ENCODE measurements at regions not wholly inside any gene's neighbourhood (a gene's known extent, or its start where the extent isn't known, plus 50 kb on each side); places are given as distances from the start of the nearest gene placed in this dataset.
"Not testable (repeated sequence)": the region's sequence is repeated elsewhere in the genome, so short reads cannot be mapped to it uniquely, and the experiment has no call there.

DNA sequence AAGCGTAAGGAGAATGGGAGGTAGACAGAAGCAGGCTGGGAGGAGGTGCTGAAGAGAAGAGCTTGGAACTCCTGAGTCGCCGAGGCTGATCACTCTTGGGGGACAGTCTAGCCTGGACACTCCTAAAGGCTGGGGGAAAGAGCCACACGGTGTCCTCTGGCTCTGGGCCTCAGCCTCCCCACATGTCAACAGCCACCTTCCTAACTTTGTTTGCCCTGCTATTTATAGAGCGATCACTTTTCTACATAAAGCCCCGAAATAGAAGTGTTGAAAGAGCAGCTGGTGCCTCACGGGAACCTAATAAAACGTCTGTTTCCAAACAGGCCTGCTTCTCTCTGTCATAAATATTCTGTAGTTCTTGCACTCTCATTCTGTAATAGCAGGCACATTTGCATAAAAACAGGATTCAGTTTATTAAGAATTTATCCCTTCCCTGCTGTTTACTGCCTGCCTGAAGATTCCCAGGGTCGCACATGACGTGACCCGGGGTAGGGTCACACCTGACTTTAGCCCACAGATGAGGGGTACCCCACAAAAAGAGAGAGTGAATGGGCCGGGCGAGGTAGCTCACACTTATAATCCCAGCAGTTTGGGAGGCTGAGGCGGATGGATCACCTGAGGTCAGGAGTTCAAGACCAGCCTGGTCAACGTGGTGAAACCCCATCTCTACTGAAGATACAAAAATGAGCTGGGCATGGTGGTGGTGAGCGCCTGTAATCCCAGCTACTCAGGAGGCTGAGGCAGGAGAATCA lies 212.5 kb downstream of the TOMM20 start:
- DNase-seq: no peak

DNA sequence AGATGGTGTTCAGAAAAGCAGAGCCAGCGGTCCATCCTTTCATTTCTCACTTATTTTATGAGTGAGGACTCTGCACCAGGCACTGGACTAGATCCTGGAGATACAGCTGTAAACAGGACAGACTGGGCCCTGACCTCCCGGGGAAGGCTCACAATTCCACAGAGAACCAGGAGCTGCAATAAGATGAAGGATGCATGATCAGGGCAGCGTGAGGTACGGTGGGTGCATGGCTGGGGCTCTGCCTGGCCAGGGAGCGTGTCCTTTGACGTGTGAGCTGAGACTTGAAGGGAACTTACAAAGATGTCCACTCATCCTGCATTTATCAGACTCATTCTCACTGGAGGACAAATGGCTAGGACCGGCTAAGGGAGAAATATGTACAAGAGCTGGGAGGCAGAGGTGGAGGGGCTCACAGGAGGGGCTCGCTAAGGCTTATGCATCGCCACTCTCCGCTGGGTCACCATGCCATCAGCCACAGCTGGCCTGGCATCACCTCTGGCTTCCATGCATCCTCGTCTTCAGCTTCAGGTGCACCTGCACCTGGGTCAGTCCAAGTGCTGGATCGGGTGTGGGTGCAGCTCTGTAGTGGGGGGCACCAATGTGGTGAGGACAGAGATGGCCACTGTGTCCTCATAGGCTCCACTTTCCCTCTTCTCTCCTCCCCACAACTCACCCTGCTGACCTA lies 213.9 kb downstream of the TOMM20 start:
- no peak for DNase-seq

DNA sequence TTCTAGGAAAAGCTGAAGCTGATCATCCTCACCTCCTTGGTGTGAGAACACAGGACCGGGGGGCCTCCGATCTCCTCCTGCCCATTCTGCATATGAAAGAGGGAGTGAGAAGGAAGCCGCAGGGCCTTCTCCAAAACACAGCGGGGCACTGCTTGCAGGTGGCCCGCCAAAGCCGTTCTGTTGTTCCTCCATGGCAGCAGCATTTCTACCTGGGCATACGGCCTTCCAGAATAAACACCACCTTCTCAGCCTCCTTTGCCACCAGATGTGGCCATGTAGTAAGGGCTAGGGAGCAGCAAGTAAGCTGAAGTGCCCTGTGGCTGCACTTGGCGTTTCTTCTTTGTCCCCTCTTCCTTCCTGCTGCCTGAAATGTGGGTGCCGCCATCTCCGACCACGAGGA lies 214.9 kb downstream of the TOMM20 start:
- DNase-seq: no peak

DNA sequence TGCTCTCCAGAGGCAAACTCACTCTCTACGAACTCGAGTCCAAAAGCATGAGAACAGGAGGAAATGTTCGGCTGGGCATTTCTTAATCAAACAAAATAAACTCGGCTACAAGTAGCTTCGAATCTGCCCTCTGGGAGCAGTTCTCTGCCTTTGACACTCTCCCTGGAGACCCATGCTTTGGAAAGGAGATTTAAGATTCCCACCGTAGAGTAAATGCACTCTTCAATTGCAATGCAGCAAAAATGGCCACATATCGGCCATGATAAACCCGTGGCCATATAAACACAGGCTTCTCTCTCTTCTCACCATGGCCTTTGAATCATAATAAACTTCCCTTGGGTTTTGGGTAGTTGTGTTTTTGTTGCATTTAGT lies 215.4 kb downstream of the TOMM20 start:
- no peak for DNase-seq

DNA sequence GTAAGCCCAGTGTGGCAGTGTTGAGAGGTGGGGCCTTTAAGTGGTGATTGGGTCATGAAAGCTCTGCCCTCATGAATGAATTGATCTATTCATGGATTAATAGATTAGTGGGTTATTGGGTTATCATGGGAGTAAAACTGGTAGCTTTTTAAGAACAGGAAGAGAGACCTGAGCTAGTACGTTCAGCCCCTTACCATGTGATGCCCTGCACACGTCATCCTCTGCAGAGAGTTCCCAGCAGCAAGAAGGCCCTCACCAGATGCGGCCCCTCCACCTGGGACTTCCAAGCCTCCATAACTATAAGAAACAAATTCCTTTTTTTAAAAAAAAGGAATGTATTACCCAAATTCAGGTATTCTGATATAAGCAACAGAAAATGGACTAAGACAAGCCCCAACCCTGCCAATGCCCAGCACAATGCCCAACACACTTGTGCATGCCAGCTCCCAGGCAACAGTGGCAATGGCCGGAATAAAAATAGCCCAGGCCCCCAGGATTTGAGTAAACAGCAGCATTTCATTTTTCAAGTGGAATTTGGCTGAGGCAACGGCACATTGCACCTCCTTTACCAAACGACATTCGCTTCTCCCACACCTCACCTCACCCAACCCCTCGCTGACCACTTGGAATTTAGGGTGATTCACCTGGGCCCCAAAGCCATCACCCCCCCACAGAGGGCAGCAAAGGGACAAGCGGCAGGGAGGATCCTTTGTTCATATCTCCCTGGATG lies 215.9 kb downstream of the TOMM20 start:
- peak; percentile 12 for DNase-seq

DNA sequence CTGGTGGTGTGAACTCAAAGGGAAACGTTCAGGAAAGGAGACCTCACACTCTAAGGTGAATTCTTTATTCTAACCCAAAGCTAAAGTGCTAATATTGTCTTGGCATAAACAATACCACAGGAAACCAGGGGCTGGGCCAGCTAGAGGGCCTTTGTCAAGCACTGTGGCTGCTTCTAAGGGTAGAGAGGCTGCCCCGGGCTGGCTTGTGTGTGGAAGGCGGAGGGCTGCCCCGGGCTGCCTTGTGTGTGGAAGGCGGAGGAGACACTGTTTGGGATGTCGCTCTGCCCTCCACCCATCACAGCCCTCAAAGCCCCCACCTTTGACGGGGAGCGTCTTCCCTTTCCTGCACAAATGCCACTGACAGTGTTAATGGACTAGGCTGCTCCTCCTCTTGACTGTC lies 216.8 kb downstream of the TOMM20 start:
- DNase-seq: peak; percentile 62

DNA sequence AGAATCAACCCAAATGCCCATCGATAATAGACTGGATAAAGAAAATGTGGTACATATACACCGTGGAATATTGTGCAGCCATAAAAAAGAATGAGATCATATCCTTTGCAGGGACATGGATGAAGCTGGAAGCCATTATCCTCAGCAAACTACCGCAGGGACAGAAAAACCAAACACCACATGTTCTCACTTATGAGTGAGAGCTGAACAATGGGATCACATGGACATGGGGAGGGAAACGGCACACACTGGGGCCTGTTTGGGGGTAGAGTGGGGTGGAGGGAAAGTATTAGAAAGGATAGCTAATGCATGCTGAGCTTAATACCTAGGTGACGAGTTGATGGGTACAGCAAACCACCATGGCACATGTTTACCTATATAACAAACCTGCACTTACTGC lies 217.5 kb downstream of the TOMM20 start:
- DNase-seq: not testable (repeated sequence)

DNA sequence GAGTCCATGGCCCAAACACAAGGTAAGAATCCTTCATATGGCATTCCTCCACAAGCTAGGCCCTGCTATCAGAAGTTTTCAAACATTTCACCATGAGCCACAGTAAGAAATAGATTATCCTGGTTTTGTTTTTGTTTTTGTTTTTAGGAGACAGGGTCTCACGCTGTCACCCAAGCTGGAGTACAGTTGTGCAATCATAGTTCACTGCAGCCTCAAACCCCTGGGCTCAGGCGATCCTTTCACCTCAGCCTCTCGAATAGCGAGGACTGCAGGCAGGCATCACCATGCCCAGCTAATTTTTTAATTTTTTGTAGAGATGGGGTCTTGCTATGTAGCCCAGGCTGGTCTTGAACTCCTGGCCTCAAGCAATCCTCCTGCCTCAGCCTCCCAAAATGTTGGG lies 218.8 kb downstream of the TOMM20 start:
- DNase-seq: no peak

DNA sequence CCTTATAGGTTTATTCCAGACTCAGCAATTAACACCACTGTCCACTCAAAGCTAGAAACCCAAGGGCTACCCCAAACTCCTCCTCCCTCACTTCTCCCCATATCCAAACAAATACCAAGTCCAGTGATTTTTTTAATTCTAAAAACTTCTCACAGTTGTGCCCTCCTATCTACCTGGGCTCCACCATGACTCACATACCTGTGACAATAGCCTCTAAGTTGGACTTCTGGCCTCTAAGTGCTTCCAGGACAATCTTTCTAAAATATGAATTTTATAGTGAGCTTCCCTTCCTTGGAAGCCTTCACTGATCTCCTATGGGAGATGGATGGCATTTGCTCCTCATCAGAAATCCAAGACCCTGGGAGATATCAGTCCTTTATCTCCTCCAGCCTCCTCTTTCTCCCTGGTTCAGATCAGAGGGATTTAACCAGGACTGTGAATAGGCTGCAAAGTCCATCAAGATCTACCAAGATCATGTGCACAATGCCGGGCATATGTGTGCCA lies 219.3 kb downstream of the TOMM20 start:
- DNase-seq: no peak

DNA sequence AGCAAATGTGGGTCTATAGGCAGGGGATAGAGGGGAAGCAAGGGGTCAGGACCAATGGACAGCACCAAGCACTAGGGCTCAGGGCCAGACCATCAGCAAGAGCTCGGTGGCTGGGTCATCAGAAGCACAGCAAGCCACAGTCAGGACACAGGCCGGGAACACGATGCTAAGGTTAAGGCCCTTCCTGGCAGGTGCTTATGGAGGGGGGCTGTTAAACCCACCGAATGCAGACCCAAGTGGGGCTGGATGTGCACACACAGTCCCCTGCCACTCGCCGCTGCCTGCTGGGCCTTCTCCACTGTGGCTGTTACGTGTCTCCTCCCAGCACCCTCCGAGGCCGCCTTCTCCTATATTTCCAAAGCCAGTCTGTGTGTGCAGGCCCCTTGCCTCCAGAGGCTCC lies 220.1 kb downstream of the TOMM20 start:
- DNase-seq: no peak

DNA sequence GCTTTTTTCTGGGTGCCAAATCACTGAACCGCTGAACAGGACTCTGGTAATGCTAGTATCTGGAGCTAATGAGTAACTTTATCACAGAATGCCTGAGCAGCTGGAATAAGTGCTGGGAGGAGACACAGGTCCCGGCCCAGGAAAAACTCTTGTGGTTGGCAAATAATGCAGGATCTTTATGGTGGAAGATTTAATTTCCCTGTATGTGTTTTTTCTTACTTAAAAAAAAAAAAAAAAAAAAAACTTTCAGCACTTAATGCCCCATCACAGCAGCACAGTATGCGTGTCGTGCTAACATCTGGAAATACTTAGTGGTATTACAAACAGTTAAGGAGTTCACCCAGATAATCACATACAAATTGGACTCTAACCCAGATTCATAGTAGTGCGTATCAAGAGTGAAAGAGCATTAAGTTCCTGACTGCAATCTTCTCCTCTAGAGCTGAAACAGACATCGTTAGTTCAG lies 220.7 kb downstream of the TOMM20 start:
- DNase-seq: no peak

DNA sequence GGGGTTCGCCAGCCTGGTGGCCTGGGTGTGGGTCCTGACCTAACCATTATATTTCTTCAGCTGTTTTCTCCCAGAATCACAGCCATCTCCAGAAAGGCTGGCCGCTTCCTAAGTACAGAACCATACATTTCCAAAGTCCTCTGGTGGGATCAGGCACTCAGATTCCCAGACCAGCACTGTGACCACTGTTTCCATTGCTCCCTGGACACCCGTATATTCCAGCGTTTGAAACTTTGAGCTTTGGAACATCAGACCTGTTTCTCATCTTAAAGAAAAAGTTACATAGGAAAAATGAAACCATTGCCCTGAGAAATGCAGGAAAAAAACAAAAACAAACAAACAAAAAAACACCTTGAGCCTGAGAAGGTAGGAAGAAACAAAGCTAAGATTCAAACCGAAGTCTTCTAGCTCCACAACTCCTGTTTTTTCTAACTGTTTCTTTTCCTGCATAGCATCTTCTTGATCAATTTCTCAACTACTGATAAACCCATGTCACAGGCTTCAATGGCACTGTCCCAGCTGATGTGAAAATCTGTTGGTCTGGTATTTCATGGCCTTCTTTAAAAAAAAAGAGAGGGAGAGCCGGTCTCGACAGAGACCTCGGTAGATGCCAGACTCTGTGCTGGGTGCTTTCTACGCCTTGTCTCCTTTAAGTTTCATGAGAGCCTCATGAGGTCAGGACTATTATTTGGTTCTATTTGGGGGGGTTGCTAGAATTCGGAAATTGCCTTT lies 221.3 kb downstream of the TOMM20 start:
- DNase-seq: no peak

DNA sequence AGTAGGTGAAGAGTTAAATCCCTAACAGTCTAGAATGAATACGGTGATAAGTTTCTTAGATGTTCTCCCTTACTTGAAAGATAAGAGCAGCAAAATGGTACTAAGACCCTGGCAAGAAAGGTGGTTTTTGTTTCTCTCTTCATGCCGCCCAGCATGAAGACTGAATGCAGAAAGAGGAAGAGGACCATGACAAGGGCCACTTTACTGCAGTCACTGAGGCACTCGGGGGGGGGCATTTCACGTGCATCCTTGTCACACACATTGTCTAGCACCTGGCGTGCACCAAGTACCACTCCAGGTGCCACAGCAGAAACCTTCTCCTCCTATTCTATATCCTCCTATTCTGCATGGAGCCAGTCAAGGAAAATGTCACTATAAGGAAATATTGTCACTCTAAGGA lies 222.0 kb downstream of the TOMM20 start:
- no peak for DNase-seq

DNA sequence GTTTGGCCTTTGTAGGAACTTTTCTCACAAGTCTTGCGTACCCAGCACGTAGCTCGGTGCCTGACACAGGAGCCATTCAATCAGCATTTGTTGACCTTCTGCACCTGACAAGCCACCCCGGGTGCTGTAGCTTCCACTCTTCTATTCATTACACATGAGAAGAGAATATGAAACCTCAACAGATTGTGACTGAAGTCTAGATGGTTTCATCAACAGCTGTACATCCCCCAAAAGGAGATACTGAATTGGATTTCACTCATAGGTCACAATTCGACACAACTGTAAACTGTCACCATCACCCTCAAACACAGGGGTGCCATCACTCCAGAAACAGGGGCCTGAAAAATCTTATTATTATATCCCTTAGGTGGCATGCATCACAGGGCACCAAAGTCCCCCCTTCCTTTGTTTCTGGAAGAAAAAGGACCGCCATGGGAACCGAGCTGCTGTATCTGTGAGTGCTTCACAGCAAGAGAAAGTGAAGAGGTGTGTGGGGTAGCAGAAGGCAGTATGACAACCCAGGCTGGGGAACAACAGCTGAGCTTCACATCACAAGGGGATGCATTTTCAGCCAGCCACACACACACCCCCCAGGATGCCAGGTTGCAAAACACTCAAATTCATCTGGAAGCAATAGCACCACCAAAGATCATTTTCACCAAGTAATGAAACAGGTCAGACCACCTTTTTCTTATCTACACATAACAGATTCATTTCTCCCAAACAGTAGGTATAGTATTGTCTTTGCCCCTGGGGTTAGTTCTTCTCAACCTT lies 225.7 kb downstream of the TOMM20 start:
- no peak for DNase-seq

DNA sequence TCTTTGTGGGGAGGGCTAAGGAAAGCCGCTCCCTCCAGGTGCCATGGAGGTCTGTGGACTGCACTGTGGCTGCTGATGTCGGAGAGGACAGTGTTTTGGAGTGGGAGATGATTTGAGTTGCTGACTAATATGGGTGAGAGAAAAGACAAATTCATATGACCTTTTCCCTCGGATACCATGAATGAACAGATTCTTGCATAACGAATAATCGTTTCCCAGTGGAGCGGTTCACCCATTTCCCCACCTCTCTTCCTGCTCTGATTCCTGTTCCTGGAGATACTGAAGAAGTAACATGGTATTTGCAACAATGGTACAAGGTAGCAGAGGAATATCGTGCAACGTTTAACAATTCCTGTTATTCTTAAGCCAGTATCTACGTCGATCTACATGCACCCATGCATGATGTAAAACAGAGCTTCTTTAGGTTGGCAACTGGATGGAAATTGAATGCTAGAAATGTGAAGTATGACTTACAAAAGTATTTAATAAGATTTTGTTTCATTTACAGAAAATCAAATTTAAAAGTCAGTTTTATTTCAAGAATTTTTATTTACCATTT lies 227.1 kb downstream of the TOMM20 start:
- DNase-seq: no peak

DNA sequence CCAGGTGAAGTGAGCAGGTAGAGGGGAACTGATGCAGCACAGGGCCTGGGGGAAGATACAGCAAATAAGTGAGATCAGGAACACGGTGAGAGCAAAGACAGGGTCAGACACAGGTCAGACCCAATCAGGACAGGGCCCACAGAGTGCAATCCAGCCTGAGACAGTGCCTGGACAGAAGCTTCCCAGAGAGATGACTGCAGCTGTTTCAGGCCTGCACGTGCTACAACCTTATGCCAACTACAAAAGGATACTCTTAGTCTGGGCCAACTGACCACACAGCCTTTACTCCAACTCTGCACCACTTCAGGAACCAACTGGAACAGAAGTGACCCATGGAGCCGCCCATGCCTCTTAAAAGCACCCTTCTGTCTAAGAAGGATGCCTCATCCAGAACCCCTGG lies 228.0 kb downstream of the TOMM20 start:
- DNase-seq: no peak

DNA sequence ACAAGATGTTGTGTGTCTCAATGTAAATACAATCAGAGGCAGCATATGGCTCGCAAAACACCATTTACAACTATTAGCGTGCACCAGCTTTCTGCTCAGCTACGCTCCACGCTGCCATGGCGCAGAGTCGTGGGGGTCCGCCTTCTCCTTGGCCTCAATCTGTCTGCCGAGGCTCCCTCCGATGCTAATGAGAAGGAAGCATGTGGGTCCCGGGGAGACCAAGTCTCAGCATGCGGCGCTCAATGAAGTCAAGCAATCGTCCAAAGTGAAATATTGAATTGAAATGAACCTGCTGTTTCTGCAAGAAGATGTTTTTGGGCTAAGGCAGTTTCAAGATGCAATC lies 228.9 kb downstream of the TOMM20 start:
- no peak for DNase-seq

DNA sequence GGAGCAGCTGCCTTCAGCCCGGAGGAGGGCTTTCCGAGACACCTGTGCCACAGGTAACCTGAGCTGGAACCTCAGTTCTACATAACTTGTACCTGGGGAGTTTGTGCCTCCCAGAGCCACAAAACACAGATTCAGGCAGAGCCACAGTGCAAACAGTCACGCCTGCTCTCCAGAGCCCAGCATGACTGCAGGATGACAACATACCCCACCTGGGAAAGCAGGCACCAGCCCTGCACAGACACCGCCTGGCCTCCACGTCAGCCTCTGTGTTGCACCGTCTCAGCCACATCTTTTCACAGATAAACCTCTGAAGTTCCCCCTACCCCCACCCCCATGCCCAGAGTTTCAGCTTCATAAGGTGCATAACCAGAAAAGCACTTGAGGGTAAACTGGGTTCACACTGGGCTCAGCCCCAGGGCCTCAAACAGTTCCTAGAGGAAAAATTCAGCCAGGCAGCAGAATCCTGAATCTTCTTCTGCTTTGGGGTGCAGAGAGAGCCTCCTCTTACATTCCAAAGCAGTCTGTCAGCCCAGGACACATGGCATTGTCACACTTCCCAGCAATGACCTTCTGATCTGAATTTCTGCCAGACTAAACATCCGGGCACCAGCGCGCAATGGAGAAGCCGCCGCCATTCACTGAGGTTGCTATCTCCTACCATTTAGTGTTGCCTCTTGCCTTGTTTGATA lies 229.5 kb downstream of the TOMM20 start:
- DNase-seq: no peak

DNA sequence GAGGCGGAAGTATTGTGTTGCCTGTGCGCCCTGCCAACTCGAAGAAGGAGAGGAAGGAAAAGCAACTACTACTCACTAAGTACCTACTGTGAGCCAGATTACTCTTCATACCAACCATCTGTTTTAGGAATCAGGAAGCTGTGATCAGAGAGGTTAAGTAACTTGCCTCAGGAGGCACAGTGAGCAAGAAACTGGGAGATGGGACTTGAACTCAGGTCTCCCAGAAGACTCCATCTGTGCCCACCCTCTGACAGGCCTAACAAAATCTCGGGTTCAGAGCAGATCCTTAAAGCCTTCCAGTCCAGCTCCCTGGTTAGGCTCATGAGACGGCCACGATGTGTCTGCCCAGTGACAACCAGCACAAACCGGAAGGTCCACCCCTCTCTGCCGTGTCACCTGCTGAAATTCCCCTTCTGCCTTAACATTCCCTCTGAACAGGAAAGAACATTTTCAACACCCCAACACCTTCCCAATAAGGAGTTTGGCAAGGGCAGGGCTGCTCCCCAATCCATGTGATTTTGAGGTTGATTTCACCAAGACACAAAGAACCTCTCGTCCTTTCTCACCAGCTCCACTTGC lies 230.1 kb downstream of the TOMM20 start:
- DNase-seq: no peak

DNA sequence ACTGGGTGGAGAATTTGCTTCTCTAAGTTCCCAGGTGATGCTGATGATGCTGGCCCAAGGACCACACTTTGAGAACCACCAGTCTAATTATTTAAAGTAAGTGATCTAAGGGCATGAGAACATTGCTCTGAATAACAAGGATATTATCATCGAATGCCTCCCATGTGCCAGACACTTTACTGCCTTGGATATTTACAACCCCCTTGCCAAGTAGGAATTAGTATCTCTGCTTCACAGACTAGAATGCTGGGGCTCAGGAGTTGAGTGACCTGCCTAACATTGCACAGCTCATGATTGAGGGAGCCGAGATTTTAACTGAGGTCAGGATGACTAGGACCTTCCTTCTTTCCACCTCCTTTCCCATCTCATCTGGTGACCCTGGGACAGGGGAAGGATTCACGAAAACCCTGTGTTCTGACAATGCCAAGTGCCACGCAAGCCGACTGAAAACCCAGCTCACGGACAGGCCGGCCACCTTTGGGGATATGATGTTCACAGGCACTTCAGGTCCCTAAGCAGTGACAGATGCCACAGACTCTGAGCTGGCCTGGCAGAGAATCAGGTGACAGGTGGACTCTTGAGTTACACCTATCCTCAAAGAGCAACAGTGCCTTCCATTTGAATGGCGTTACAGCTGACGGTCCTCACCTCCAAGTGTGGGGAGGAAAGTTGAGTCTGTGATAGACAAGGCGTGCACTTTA lies 230.7 kb downstream of the TOMM20 start:
- DNase-seq: no peak

DNA sequence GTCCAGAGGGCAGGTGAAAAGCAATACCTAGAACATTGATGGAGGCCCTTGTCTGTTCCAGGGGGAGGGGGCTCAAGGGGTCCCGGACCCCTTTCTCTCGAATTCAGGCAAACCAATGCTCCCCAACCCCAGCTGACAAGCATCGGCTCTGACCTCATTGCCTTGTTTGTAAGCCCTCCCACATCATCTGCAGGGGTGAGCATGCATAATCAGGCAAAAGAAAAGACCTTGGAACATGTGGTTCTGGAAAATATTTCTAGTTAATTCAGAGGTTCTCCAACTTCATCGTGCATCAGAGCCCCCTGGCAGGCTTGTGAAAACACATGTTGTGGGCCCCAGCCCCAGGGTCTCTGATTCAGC lies 231.3 kb downstream of the TOMM20 start:
- no peak for DNase-seq

Measured in CD4-positive, alpha-beta T cell treated with Interleukin-10 for 1 hour (primary cell).